ENCODE measurements at regions not wholly inside any gene's neighbourhood (a gene's known extent, or its start where the extent isn't known, plus 50 kb on each side); places are given as distances from the start of the nearest gene placed in this dataset.

DNA sequence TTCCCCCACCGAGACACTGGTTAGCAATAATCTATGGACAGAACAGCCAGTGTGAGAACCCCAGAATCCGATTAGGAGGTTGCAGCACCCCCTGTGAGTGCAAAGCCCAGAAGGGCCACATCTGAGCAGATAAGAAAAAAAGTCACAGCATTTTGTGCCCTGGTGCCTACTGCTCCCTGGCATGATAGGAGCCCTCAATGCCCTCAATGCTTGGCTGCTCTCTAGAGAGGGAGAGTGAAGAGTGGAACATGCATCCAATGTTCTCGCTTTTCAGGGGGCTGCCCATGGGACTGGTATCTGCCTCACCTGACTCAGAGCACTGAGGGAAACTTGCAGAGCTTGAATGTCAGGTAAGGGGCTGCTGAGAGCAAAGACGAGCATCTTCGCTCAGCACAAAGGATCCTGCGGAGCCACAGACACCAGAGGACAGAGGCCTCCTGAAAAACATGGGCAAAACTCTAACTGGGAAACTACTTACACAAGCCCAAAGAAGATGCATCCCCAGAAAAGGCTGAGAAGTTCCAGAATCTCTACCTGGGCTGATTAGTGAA is 98.0 kb upstream of the FAM20C start:
- TF ChIP-seq CTCF (IDR thresholded peaks at IDR 0.05) (no peak), TEAD1 (CRISPR knock-in tag; IDR thresholded peaks at IDR 0.05) (no peak), FOXJ3 (CRISPR knock-in tag; IDR thresholded peaks at IDR 0.05; ENCODE audit: borderline replicate concordance) (no peak), ATF3 (CRISPR knock-in tag; conservative IDR thresholded peaks at IDR 0.05) (no peak), NR2C2 (CRISPR knock-in tag; IDR thresholded peaks at IDR 0.05) (no peak), ZNF232 (CRISPR knock-in tag; IDR thresholded peaks at IDR 0.05) (no peak), SP1 (CRISPR knock-in tag; conservative IDR thresholded peaks at IDR 0.05) (no peak)
